OCI-LY7 (cell line): ENCODE measurements at regions not wholly inside any gene's neighbourhood (a gene's known extent, or its start where the extent isn't known, plus 50 kb on each side); places are given as distances from the start of the nearest gene placed in this dataset.

Experiments used
- BruUV-seq: library from RNA; stranded (reverse); fragments of 400-500 nt; replicated peaks from 2 replicates; lab custom pipeline; 2021; lab: Mats Ljungman, UMichigan
- CTCF ChIA-PET: fragments of 300-600 bp; sonication (Branson Sonifier 250); formaldehyde crosslinking; loops from one replicate; lab custom pipeline; 2022; ENCODE audit warnings: antibody characterized with exemption; ENCODE audit not compliant: unreplicated experiment; lab: Charles Lee
- POLR2A ChIA-PET: fragments of 300-600 bp; sonication (Branson Sonifier 250); formaldehyde crosslinking; loops from one replicate; lab custom pipeline; 2022; ENCODE audit warnings: antibody characterized with exemption; lab: Charles Lee
- DNase-seq: peaks from one replicate; pipeline ENCODE4 v3.0.0-alpha.2; 2015; ENCODE audit warnings: low spot score
- H2AFZ ChIP-seq: fragments of 200-600 bp; sonication (generic), shearing (Covaris generic); 2 replicates; pipeline ENCODE4 v1.6.1; 2014; ENCODE audit warnings: mild to moderate bottlenecking, antibody characterized with exemption, low read length, moderate library complexity
- H3K27ac ChIP-seq: fragments of 200-600 bp; sonication (generic); 2 replicates; pipeline ENCODE4 v1.5.1; 2014; ENCODE audit warnings: mixed run types, low read depth, mild to moderate bottlenecking, moderate library complexity, low read length, inconsistent platforms; ENCODE audit not compliant: poor library complexity, severe bottlenecking
- H3K36me3 ChIP-seq: fragments of 200-600 bp; sonication (generic); 2 replicates; pipeline ENCODE4 v1.6.1; 2014; ENCODE audit warnings: mild to moderate bottlenecking, antibody characterized with exemption, low read length, moderate library complexity, mixed read lengths; ENCODE audit not compliant: insufficient read depth
- H3K4me1 ChIP-seq: fragments of 200-600 bp; sonication (generic); 2 replicates; pipeline ENCODE4 v1.5.1; 2014; ENCODE audit warnings: mild to moderate bottlenecking, low read length; ENCODE audit not compliant: insufficient read depth, poor library complexity, severe bottlenecking
- H3K4me2 ChIP-seq: fragments of 200-600 bp; sonication (generic); 2 replicates; pipeline ENCODE4 v1.6.1; 2014; ENCODE audit warnings: mild to moderate bottlenecking, low read length
- H3K4me3 ChIP-seq: fragments of 200-600 bp; sonication (generic); 2 replicates; pipeline ENCODE4 v1.5.1; 2014; ENCODE audit warnings: mild to moderate bottlenecking, low read depth, low read length; ENCODE audit not compliant: poor library complexity, severe bottlenecking
- H3K79me2 ChIP-seq: fragments of 200-600 bp; sonication (generic); 2 replicates; pipeline ENCODE4 v1.6.1; 2016; ENCODE audit warnings: low read depth, mild to moderate bottlenecking, low read length, moderate library complexity, mixed read lengths; ENCODE audit not compliant: insufficient read depth
- H3K9me2 ChIP-seq: fragments of 200-600 bp; sonication (generic); 2 replicates; pipeline ENCODE4 v1.6.1; 2016; ENCODE audit warnings: mild to moderate bottlenecking, low read length, mixed read lengths; ENCODE audit not compliant: insufficient read depth
- H3K9me3 ChIP-seq: fragments of 200-600 bp; sonication (generic); 2 replicates; pipeline ENCODE4 v1.6.1; 2014; ENCODE audit warnings: mild to moderate bottlenecking, mixed run types, low read length, mixed read lengths
- H4K20me1 ChIP-seq: fragments of 200-600 bp; sonication (generic); 2 replicates; pipeline ENCODE4 v1.6.1; 2014; ENCODE audit warnings: mild to moderate bottlenecking, antibody characterized with exemption, low read length, moderate library complexity, mixed read lengths; ENCODE audit not compliant: insufficient read depth
- EZH2phosphoT487 ChIP-seq: fragments of 200-600 bp; sonication (generic); IDR thresholded peaks from 2 replicates; pipeline ENCODE4 v1.6.1; 2018; ENCODE audit warnings: low read depth, borderline replicate concordance, mild to moderate bottlenecking, mixed run types, antibody characterized with exemption, low read length, moderate library complexity, mixed read lengths
- intact Hi-C: fragments of 100-400 bp; cut with micrococcal nuclease; formaldehyde crosslinking; loops from one replicate; pipeline ENCODE4 v1.10.0; 2022; ENCODE audit not compliant: unreplicated experiment
- TF ChIP-seq, protein P1 (sequence below): fragments of 200-600 bp; sonication (generic); conservative IDR thresholded peaks from 2 replicates; pipeline ENCODE4 v1.5.1; 2014; ENCODE audit warnings: mild to moderate bottlenecking, antibody characterized with exemption, low read length, moderate library complexity, mixed read lengths

DNA sequence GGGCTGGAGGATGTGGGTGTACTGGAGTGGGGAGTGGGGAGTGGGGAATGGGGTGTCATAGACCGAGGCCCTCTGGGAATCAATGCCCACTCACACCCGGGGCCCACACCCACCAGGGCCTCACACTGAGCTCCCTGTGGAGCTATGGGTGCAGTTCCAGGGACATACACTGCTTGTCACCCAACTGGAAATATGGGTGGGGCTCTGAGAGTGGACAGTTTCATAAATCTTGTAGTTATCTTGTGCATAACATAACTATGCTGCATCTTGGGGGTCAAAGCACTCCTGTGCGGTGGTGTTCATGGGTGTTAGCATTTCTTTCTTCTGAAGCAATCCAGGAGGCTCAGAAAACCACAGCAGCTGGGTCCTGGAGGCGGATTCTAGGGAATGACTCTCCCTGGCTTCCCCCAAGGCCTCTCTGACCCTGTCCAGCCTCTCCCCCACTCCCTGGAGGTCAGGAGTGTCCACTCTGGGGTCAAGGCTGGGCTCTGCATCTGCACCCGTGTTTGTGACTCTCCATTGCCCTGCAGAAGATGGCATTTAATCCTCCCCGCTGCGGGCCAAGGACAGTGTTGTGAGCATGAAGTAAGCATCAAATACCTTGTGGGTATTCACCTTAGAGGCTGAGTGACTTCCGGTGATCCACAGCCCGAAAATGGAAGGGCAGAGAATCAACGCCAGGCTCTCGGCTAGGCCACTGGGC lies 172.5 kb downstream of the CTTN start:
- Histone ChIP-seq H3K4me3 (no peak overlapping the region), H3K27ac (no peak overlapping the region), H3K79me2 (no peaks in the 10 kb centered on the region), H2AFZ (no peak overlapping the region), H3K4me1 (no peaks in the 10 kb centered on the region), H3K36me3 (no peaks in the 10 kb centered on the region), H3K4me2 (no peak overlapping the region), H3K9me3 (no peaks in the 10 kb centered on the region), H3K9me2 (no peaks in the 10 kb centered on the region), H4K20me1 (no peaks in the 10 kb centered on the region)
- ChIA-PET CTCF (interaction anchor here (0.6 kb wide), 1 partner anchor 858 kb away, joined by 3 read pairs; no protein-coding TSS in a partner anchor), POLR2A (no interaction called here)
- TF ChIP-seq, protein P1, sequence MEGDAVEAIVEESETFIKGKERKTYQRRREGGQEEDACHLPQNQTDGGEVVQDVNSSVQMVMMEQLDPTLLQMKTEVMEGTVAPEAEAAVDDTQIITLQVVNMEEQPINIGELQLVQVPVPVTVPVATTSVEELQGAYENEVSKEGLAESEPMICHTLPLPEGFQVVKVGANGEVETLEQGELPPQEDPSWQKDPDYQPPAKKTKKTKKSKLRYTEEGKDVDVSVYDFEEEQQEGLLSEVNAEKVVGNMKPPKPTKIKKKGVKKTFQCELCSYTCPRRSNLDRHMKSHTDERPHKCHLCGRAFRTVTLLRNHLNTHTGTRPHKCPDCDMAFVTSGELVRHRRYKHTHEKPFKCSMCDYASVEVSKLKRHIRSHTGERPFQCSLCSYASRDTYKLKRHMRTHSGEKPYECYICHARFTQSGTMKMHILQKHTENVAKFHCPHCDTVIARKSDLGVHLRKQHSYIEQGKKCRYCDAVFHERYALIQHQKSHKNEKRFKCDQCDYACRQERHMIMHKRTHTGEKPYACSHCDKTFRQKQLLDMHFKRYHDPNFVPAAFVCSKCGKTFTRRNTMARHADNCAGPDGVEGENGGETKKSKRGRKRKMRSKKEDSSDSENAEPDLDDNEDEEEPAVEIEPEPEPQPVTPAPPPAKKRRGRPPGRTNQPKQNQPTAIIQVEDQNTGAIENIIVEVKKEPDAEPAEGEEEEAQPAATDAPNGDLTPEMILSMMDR = no peak
- no peak for TF ChIP-seq EZH2phosphoT487
- no peak for DNase-seq
- BruUV-seq = no TSS peak
- intact Hi-C loops = no loop called here

DNA sequence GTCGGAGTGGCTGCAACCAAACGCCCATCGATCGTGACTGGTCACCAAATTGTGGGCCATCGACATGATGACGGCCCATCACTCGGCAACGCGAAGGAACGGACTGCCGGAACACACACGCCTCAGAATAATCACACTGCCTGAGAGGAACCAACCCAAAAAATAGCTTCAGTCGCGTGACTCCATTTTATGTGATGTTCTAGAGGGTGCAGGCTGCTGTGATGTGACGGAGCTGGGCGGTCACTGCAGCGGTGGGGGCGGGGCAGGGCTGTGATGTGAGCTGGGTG lies 174.6 kb downstream of the CTTN start:
- H3K4me3 ChIP-seq = no peak overlapping the region
- H3K27ac ChIP-seq = no peak overlapping the region
- no peaks in the 10 kb centered on the region for H3K9me2 ChIP-seq
- H3K4me1 ChIP-seq = no peaks in the 10 kb centered on the region
- H3K4me2 ChIP-seq = no peak overlapping the region
- intact Hi-C loops = no loop called here
- H4K20me1 ChIP-seq = no peaks in the 10 kb centered on the region
- POLR2A ChIA-PET = no interaction called here
- TF ChIP-seq, protein P1 = no peak
- no peak for TF ChIP-seq EZH2phosphoT487
- DNase-seq = no peak
- CTCF ChIA-PET = no interaction called here
- H3K79me2 ChIP-seq = no peaks in the 10 kb centered on the region
- H2AFZ ChIP-seq = no peak overlapping the region
- H3K36me3 ChIP-seq = no peaks in the 10 kb centered on the region
- no peaks in the 10 kb centered on the region for H3K9me3 ChIP-seq
- no TSS peak for BruUV-seq

DNA sequence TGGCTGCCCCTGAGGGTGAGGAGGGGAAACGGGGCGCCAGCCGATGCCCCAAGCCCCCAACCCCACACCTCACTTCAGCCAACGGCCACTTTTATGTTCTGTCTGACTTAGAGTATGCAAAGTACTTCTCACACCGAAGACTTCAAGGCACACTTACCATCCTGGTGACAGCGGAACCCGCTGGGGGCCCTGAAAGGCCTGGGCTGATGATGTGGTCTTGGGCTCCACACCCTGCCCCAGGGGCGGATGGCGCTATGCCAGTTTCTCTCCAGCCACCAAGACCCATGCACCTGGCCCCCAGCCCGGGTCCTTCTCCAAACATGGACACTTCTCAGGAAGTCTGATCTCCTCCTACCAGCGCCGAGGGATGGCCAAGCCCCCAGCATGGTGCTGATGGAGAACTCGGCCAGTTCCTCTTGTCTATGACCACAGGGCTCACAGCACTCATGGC lies 175.4 kb downstream of the CTTN start:
- Histone ChIP-seq H3K9me3 (no peaks in the 10 kb centered on the region), H3K79me2 (no peaks in the 10 kb centered on the region), H3K4me2 (no peak overlapping the region), H3K36me3 (no peaks in the 10 kb centered on the region), H3K4me3 (no peak overlapping the region), H2AFZ (no peak overlapping the region), H3K27ac (no peak overlapping the region), H4K20me1 (no peaks in the 10 kb centered on the region), H3K9me2 (no peaks in the 10 kb centered on the region), H3K4me1 (no peaks in the 10 kb centered on the region)
- POLR2A ChIA-PET = no interaction called here
- DNase-seq = no peak
- CTCF ChIA-PET = no interaction called here
- TF ChIP-seq, protein P1 = no peak
- no peak for TF ChIP-seq EZH2phosphoT487
- intact Hi-C loops = no loop called here
- BruUV-seq = no TSS peak
